ENCODE measurements at regions not wholly inside any gene's neighbourhood (a gene's known extent, or its start where the extent isn't known, plus 50 kb on each side); places are given as distances from the start of the nearest gene placed in this dataset.

DNA sequence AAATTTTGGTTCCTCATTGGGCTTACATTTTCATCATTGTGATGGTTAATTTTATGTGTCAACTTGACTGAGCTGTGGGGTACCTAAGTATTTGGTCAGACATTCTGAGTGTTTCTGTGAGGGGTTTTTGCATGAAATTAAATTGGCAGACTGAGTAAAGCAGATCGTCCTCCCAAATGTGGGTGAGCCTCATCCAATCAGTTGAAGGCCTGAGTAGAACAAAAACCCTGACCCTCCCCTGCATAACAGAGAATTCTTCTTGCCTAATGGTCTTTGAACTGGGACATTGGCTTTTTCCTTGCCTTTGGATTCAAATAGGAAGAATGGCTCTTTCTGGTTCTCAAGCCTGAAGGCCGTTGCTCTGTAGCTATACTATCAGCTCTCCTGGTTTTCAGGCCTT lies 59.1 kb upstream of the JUN start:
- TF ChIP-seq, protein P1, sequence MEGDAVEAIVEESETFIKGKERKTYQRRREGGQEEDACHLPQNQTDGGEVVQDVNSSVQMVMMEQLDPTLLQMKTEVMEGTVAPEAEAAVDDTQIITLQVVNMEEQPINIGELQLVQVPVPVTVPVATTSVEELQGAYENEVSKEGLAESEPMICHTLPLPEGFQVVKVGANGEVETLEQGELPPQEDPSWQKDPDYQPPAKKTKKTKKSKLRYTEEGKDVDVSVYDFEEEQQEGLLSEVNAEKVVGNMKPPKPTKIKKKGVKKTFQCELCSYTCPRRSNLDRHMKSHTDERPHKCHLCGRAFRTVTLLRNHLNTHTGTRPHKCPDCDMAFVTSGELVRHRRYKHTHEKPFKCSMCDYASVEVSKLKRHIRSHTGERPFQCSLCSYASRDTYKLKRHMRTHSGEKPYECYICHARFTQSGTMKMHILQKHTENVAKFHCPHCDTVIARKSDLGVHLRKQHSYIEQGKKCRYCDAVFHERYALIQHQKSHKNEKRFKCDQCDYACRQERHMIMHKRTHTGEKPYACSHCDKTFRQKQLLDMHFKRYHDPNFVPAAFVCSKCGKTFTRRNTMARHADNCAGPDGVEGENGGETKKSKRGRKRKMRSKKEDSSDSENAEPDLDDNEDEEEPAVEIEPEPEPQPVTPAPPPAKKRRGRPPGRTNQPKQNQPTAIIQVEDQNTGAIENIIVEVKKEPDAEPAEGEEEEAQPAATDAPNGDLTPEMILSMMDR (IDR thresholded peaks at IDR 0.05), result no peak
- no peaks in the 10 kb centered on the region for H3K27me3 Mint-ChIP-seq (ENCODE audit: unreplicated experiment)
- H3K9me3 Mint-ChIP-seq (ENCODE audit: unreplicated experiment), result no peaks in the 10 kb centered on the region
- H3K4me1 Mint-ChIP-seq (ENCODE audit: unreplicated experiment), result peaks cover 10% of the 10 kb centered on the region
- H3K36me3 Mint-ChIP-seq (ENCODE audit: unreplicated experiment), result no peaks in the 10 kb centered on the region
- no peak for DNase-seq (ENCODE audit: extremely low spot score, unreplicated experiment)
- no peak overlapping the region for H3K27ac Mint-ChIP-seq (ENCODE audit: unreplicated experiment)
- H3K4me3 Mint-ChIP-seq (ENCODE audit: unreplicated experiment), result no peak overlapping the region

GRCh38 chr1:58844176-58844575 lies 60.3 kb upstream of the JUN start:
- TF ChIP-seq, protein P1 (IDR thresholded peaks at IDR 0.05), result no peak
- DNase-seq (ENCODE audit: extremely low spot score, unreplicated experiment), result no peak
- no peak overlapping the region for H3K4me3 Mint-ChIP-seq (ENCODE audit: unreplicated experiment)
- no peaks in the 10 kb centered on the region for H3K27me3 Mint-ChIP-seq (ENCODE audit: unreplicated experiment)
- H3K9me3 Mint-ChIP-seq (ENCODE audit: unreplicated experiment), result no peaks in the 10 kb centered on the region
- H3K36me3 Mint-ChIP-seq (ENCODE audit: unreplicated experiment), result no peaks in the 10 kb centered on the region
- no peak overlapping the region for H3K27ac Mint-ChIP-seq (ENCODE audit: unreplicated experiment)
- peaks cover 16% of the 10 kb centered on the region for H3K4me1 Mint-ChIP-seq (ENCODE audit: unreplicated experiment)

- no peaks in the 10 kb centered on the region for H3K9me3 Mint-ChIP-seq (ENCODE audit: unreplicated experiment)
- TF ChIP-seq, protein P1 (IDR thresholded peaks at IDR 0.05), result no peak
- DNase-seq (ENCODE audit: extremely low spot score, unreplicated experiment), result no peak
- no peaks in the 10 kb centered on the region for H3K36me3 Mint-ChIP-seq (ENCODE audit: unreplicated experiment)
- H3K27me3 Mint-ChIP-seq (ENCODE audit: unreplicated experiment), result no peaks in the 10 kb centered on the region
- H3K27ac Mint-ChIP-seq (ENCODE audit: unreplicated experiment), result no peak overlapping the region
- peaks cover 20% of the 10 kb centered on the region for H3K4me1 Mint-ChIP-seq (ENCODE audit: unreplicated experiment)
- H3K4me3 Mint-ChIP-seq (ENCODE audit: unreplicated experiment), result no peak overlapping the region
These were observed 62.1 kb upstream of the JUN start for GRCh38 chr1:58845942-58846341.

GRCh38 chr1:58848818-58849411 lies 65.1 kb upstream of the JUN start:
- H3K27ac Mint-ChIP-seq (ENCODE audit: unreplicated experiment), result peak overlapping the region; percentile 89
- H3K9me3 Mint-ChIP-seq (ENCODE audit: unreplicated experiment), result no peaks in the 10 kb centered on the region
- no peaks in the 10 kb centered on the region for H3K36me3 Mint-ChIP-seq (ENCODE audit: unreplicated experiment)
- H3K4me1 Mint-ChIP-seq (ENCODE audit: unreplicated experiment), result peaks cover 29% of the 10 kb centered on the region
- no peaks in the 10 kb centered on the region for H3K27me3 Mint-ChIP-seq (ENCODE audit: unreplicated experiment)
- H3K4me3 Mint-ChIP-seq (ENCODE audit: unreplicated experiment), result peak overlapping the region; percentile 12
- TF ChIP-seq, protein P1 (IDR thresholded peaks at IDR 0.05), result peak; percentile 14
- DNase-seq (ENCODE audit: extremely low spot score, unreplicated experiment), result peak; percentile 86

GRCh38 chr1:58849551-58849950 lies 65.7 kb upstream of the JUN start:
- Mint-ChIP-seq H3K4me1 (ENCODE audit: unreplicated experiment) (peaks cover 32% of the 10 kb centered on the region), H3K9me3 (ENCODE audit: unreplicated experiment) (no peaks in the 10 kb centered on the region), H3K27me3 (ENCODE audit: unreplicated experiment) (no peaks in the 10 kb centered on the region), H3K27ac (ENCODE audit: unreplicated experiment) (peak overlapping the region; percentile 89), H3K4me3 (ENCODE audit: unreplicated experiment) (no peak overlapping the region), H3K36me3 (ENCODE audit: unreplicated experiment) (no peaks in the 10 kb centered on the region)
- TF ChIP-seq, protein P1 (IDR thresholded peaks at IDR 0.05), result no peak
- DNase-seq (ENCODE audit: extremely low spot score, unreplicated experiment), result no peak

Measured in osteocyte (in vitro differentiated cells).